Panc1 (cell line): ENCODE measurements at regions not wholly inside any gene's neighbourhood (a gene's known extent, or its start where the extent isn't known, plus 50 kb on each side); places are given as distances from the start of the nearest gene placed in this dataset.

ENCODE experiments used
- ATAC-seq: fragments of 200-7000 bp; cut with Tn5 transposase; 2 replicates; pipeline ENCODE4 v1.9.1; 2020; ENCODE audit warnings: mild to moderate bottlenecking, moderate library complexity
- BruUV-seq: library from RNA; stranded (reverse); fragments of 400-500 nt; replicated peaks from 2 replicates; lab custom pipeline; 2021; lab: Mats Ljungman, UMichigan
- CTCF ChIA-PET: fragments of 300-600 bp; sonication (Branson Sonifier 250); formaldehyde crosslinking; loops from one replicate; lab custom pipeline; 2022; ENCODE audit warnings: antibody characterized with exemption; lab: Charles Lee
- POLR2A ChIA-PET: fragments of 300-600 bp; sonication (Branson Sonifier 250); formaldehyde crosslinking; loops from one replicate; lab custom pipeline; 2022; ENCODE audit warnings: antibody characterized with exemption; lab: Charles Lee
- DNase-seq: peaks from one replicate; pipeline ENCODE4 v3.0.0-alpha.2; 2010; ENCODE audit warnings: low read depth, low spot score
- H3K27ac ChIP-seq: 2 replicates; pipeline ENCODE4 v1.5.1; 2011; ENCODE audit warnings: mild to moderate bottlenecking, low read length, inconsistent platforms
- H3K27me3 ChIP-seq: fragments of 200-500 bp; sonication (Bioruptor generic); 2 replicates; pipeline ENCODE4 v1.6.0; 2014; ENCODE audit warnings: low read length, inconsistent platforms; ENCODE audit not compliant: control insufficient read depth, insufficient read depth
- H3K36me3 ChIP-seq: fragments of 200-500 bp; sonication (Bioruptor generic); 2 replicates; pipeline ENCODE4 v1.5.1; 2014; ENCODE audit warnings: inconsistent platforms, mild to moderate bottlenecking, low read length, moderate library complexity; ENCODE audit not compliant: control insufficient read depth, insufficient read depth
- H3K4me1 ChIP-seq: 2 replicates; pipeline ENCODE4 v1.5.1; 2011; ENCODE audit warnings: inconsistent platforms, mild to moderate bottlenecking, low read length, moderate library complexity; ENCODE audit not compliant: control insufficient read depth, insufficient read depth
- H3K4me3 ChIP-seq, 2 experiments: 2 replicates each; pipeline ENCODE4 v1.5.1; 2011 to 2012; ENCODE audit warnings: low read depth in 2 of 2, low read length in 2 of 2, mild to moderate bottlenecking in 2 of 2, inconsistent platforms in 1 of 2, moderate library complexity in 1 of 2
- H3K9me3 ChIP-seq: fragments of 200-500 bp; sonication (Bioruptor generic); 2 replicates; pipeline ENCODE4 v1.5.1; 2014; ENCODE audit warnings: low read depth, mild to moderate bottlenecking, inconsistent platforms, low read length, moderate library complexity; ENCODE audit not compliant: control insufficient read depth, insufficient read depth
- CTCF ChIP-seq: fragments of 450-650 bp; IDR thresholded peaks from 2 replicates; pipeline ENCODE4 v1.5.1; 2017; ENCODE audit warnings: mild to moderate bottlenecking
- POLR2AphosphoS5 ChIP-seq: IDR thresholded peaks from 2 replicates; pipeline ENCODE4 v1.6.1; 2012; ENCODE audit warnings: mild to moderate bottlenecking, low read depth, low read length, moderate library complexity
- REST ChIP-seq, 2 experiments: IDR thresholded peaks; 2 replicates each; pipeline ENCODE4 v1.6.1; 2011 to 2012; ENCODE audit warnings: low read depth in 2 of 2, control low read depth in 1 of 2, low read length in 1 of 2, mild to moderate bottlenecking in 1 of 2, moderate library complexity in 1 of 2; ENCODE audit not compliant: insufficient read depth in 1 of 2
- SIN3A ChIP-seq: IDR thresholded peaks from 2 replicates; pipeline ENCODE4 v1.6.1; 2012; ENCODE audit warnings: low read depth, mild to moderate bottlenecking, low read length, moderate library complexity, borderline replicate concordance; ENCODE audit not compliant: insufficient read depth
- TCF7L2 ChIP-seq: IDR thresholded peaks from 2 replicates; pipeline ENCODE4 v1.6.1; 2011; ENCODE audit warnings: mild to moderate bottlenecking, low read depth, low read length, inconsistent platforms
- in situ Hi-C: cut with HindIII; loops from 2 replicates; pipeline ENCODE4 v1.10.0; 2016; ENCODE audit warnings: low sequenced_read_pairs, low pct_unique_long_range_greater_than_20kb
- intact Hi-C: fragments of 100-400 bp; cut with micrococcal nuclease; formaldehyde crosslinking; loops from one replicate; pipeline ENCODE4 v1.10.0; 2022; ENCODE audit not compliant: unreplicated experiment

- POLR2A ChIA-PET = no interaction called here
- no peak overlapping the region for H3K4me3 ChIP-seq
- BruUV-seq = no TSS peak
- H3K27me3 ChIP-seq = no peaks in the 10 kb centered on the region
- CTCF ChIA-PET = no interaction called here
- no peak for ATAC-seq
- no peak overlapping the region for H3K27ac ChIP-seq
- no peak for DNase-seq
- TF ChIP-seq TCF7L2 (no peak), POLR2AphosphoS5 (no peak), REST (IDR thresholded peaks at IDR 0.05; ENCODE audit: insufficient read depth in 1 of 2, low read depth in 2 of 2, low read length in 1 of 2) (no peak), SIN3A (no peak), CTCF (no peak)
- in situ Hi-C loops = no loop called here
- intact Hi-C loops = no loop called here
- no peaks in the 10 kb centered on the region for H3K9me3 ChIP-seq
- no peaks in the 10 kb centered on the region for H3K36me3 ChIP-seq
- no peaks in the 10 kb centered on the region for H3K4me1 ChIP-seq
Observed at GRCh38 chr6:22709803-22710202, 140.4 kb downstream of the HDGFL1 start.

- no peaks in the 10 kb centered on the region for H3K36me3 ChIP-seq
- intact Hi-C loops = no loop called here
- no peak for TF ChIP-seq REST (IDR thresholded peaks at IDR 0.05; ENCODE audit: insufficient read depth in 1 of 2, low read depth in 2 of 2, low read length in 1 of 2)
- TF ChIP-seq SIN3A = no peak
- CTCF ChIA-PET = no interaction called here
- H3K4me1 ChIP-seq = no peaks in the 10 kb centered on the region
- BruUV-seq = no TSS peak
- no peak for DNase-seq
- H3K9me3 ChIP-seq = no peaks in the 10 kb centered on the region
- in situ Hi-C loops = no loop called here
- H3K4me3 ChIP-seq = no peak overlapping the region
- H3K27me3 ChIP-seq = no peaks in the 10 kb centered on the region
- H3K27ac ChIP-seq = no peak overlapping the region
- POLR2A ChIA-PET = no interaction called here
- no peak for ATAC-seq
Observed at GRCh38 chr6:22716721-22717120, 147.4 kb downstream of the HDGFL1 start.
